Chondrocyte (in vitro differentiated cells): ENCODE measurements at regions not wholly inside any gene's neighbourhood (a gene's known extent, or its start where the extent isn't known, plus 50 kb on each side); places are given as distances from the start of the nearest gene placed in this dataset.

ENCODE experiments used
- DNase-seq: peaks from one replicate; pipeline ENCODE4 v3.0.0; 2021; ENCODE audit warnings: mixed read lengths, low spot score
- H3K27ac Mint-ChIP-seq: one replicate; pipeline ENCODE4 v1.8.0; 2021; ENCODE audit warnings: mild to moderate bottlenecking, moderate library complexity, mixed read lengths; ENCODE audit not compliant: unreplicated experiment
- H3K27me3 Mint-ChIP-seq: 2 replicates; pipeline ENCODE4 v1.8.0; 2021; ENCODE audit warnings: low read depth, mixed read lengths
- H3K36me3 Mint-ChIP-seq: 2 replicates; pipeline ENCODE4 v1.8.0; 2021; ENCODE audit warnings: low read depth, mixed read lengths
- H3K4me1 Mint-ChIP-seq: 2 replicates; pipeline ENCODE4 v1.8.0; 2021; ENCODE audit warnings: low read depth, mild to moderate bottlenecking, mixed read lengths
- H3K4me3 Mint-ChIP-seq: one replicate; pipeline ENCODE4 v1.8.0; 2021; ENCODE audit warnings: mild to moderate bottlenecking, moderate library complexity, mixed read lengths; ENCODE audit not compliant: unreplicated experiment
- H3K9me3 Mint-ChIP-seq: 2 replicates; pipeline ENCODE4 v1.8.0; 2021; ENCODE audit warnings: low read depth, mixed read lengths
- CTCF ChIP-seq: fragments of 200-600 bp; sonication (generic); IDR thresholded peaks from 2 replicates; pipeline ENCODE4 v1.5.0; 2021; ENCODE audit warnings: antibody characterized with exemption, mild to moderate bottlenecking, moderate library complexity

- no peak for TF ChIP-seq CTCF
- Mint-ChIP-seq H3K9me3 (peaks cover 3% of the 10 kb centered on the region), H3K4me3 (no peak overlapping the region), H3K36me3 (no peaks in the 10 kb centered on the region), H3K4me1 (peaks cover 5% of the 10 kb centered on the region), H3K27ac (no peak overlapping the region), H3K27me3 (no peaks in the 10 kb centered on the region)
- DNase-seq: no peak
These were observed 132.5 kb upstream of the NFIA start for GRCh38 chr1:60949826-60950197.

GRCh38 chr1:60949154-60949825 is 133.1 kb upstream of the NFIA start:
- Mint-ChIP-seq H3K9me3 (no peaks in the 10 kb centered on the region), H3K4me1 (peaks cover 5% of the 10 kb centered on the region), H3K27ac (no peak overlapping the region), H3K36me3 (no peaks in the 10 kb centered on the region), H3K27me3 (no peaks in the 10 kb centered on the region), H3K4me3 (no peak overlapping the region)
- TF ChIP-seq CTCF: no peak
- no peak for DNase-seq

- Mint-ChIP-seq H3K4me3 (no peak overlapping the region), H3K9me3 (no peaks in the 10 kb centered on the region), H3K36me3 (no peaks in the 10 kb centered on the region), H3K27ac (peak overlapping the region; percentile 20), H3K4me1 (peaks cover 5% of the 10 kb centered on the region), H3K27me3 (no peaks in the 10 kb centered on the region)
- no peak for DNase-seq
- TF ChIP-seq CTCF: no peak
These were observed 133.9 kb upstream of the NFIA start for GRCh38 chr1:60948486-60948885.

GRCh38 chr1:60947367-60947766 is 135.0 kb upstream of the NFIA start:
- Mint-ChIP-seq H3K9me3 (no peaks in the 10 kb centered on the region), H3K4me1 (peaks cover 13% of the 10 kb centered on the region), H3K4me3 (no peak overlapping the region), H3K27ac (no peak overlapping the region), H3K27me3 (no peaks in the 10 kb centered on the region), H3K36me3 (no peaks in the 10 kb centered on the region)
- TF ChIP-seq CTCF: no peak
- no peak for DNase-seq

GRCh38 chr1:60942896-60943638 is 139.3 kb upstream of the NFIA start:
- H3K27me3 Mint-ChIP-seq: no peaks in the 10 kb centered on the region
- no peaks in the 10 kb centered on the region for H3K9me3 Mint-ChIP-seq
- DNase-seq: no peak
- no peak overlapping the region for H3K4me3 Mint-ChIP-seq
- no peak overlapping the region for H3K27ac Mint-ChIP-seq
- peaks cover 12% of the 10 kb centered on the region for H3K4me1 Mint-ChIP-seq
- no peaks in the 10 kb centered on the region for H3K36me3 Mint-ChIP-seq
- TF ChIP-seq CTCF: no peak
